IMR-90 (cell line): ENCODE measurements at regions not wholly inside any gene's neighbourhood (a gene's known extent, or its start where the extent isn't known, plus 50 kb on each side); places are given as distances from the start of the nearest gene placed in this dataset.

Source experiments
- CTCF ChIP-seq: conservative IDR thresholded peaks from 2 replicates; pipeline ENCODE4 v1.5.1; 2012; ENCODE audit warnings: mild to moderate bottlenecking, low read depth, low read length, improper control_type of control experiment
- POLR2A ChIP-seq: IDR thresholded peaks from 2 replicates; pipeline ENCODE4 v1.6.1; 2012; ENCODE audit warnings: mild to moderate bottlenecking, low read depth, low read length
- USF2 ChIP-seq: fragments of 150-350 bp; IDR thresholded peaks from 2 replicates; pipeline ENCODE4 v1.6.1; 2017; ENCODE audit warnings: mild to moderate bottlenecking, antibody characterized with exemption, low read length, low read depth

DNA sequence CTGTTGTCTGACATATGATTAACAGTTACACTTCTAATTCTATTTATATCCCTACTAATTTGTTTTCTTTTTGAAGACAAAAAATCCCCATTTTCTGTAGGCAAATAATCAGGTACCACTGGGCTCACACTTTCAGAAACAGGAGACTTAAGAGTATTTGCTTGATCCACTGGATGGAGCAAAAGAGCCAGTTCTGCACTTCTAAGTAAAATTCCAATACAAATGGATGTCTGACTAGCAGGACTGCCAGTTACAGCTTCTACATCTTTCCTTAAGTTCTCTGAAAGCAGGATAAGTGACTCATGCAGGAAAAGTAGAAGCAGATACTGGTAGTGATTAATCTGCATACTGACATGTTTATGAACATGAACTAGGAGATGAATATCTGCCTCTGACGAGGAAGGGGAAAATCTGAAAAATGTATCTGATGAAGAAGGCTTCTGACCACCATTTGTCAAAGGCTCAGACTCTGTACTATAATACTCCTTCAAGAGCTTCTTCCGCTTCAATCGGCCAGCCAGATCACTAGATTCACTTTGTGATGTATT is 73.8 kb upstream of the ANKS1B start:
- TF ChIP-seq CTCF (peak; percentile 58), POLR2A (no peak), USF2 (no peak)
